ENCODE measurements at regions not wholly inside any gene's neighbourhood (a gene's known extent, or its start where the extent isn't known, plus 50 kb on each side); places are given as distances from the start of the nearest gene placed in this dataset.
A peak's percentile ranks its signal among the peaks of the same experiment; 100 is the strongest.

DNA sequence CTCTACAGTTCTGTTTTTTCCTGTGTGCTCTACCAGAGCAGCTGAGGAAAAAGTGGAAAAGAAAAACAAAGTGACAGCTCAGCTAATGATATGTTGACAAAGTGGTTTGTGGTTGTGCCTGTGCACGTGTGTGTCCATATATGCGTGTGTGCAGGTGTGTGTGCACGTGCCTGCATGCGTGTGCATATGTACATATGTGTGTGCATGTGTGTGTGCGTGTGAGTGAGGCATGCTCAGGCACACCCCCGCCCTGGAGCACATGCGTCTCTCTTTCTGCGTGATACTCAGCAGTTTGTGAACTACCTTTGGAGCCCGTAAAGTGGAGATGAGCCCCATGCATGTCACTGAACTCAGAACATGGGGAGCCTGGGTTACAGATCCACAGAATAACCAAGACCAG, 84.5 kb upstream of the GPR26 start:
- CTCF ChIA-PET (ENCODE audit: partially characterized antibody): interaction anchor here (0.7 to 14.2 kb wide), 31 partner anchors 8 to 434 kb away, joined by 3 to 401 read pairs (median 6); partner anchors contain the start of gene GPR26
- no peak overlapping the region for H3K9ac ChIP-seq (replicated peaks in 1 of 4; ENCODE audit: extremely low read depth in 1 of 4, low read depth in 3 of 4, low read length in 3 of 4)
- H2BK15ac ChIP-seq (ENCODE audit: low read length): no peak overlapping the region
- H3K79me1 ChIP-seq (ENCODE audit: low read depth, low read length): no peaks in the 10 kb centered on the region
- H4K8ac ChIP-seq (ENCODE audit: extremely low read depth, insufficient read depth, low read length): no peak overlapping the region
- no peak overlapping the region for H3K4ac ChIP-seq (replicated peaks; ENCODE audit: insufficient read length, low read depth, low read length)
- no peak overlapping the region for H2AK5ac ChIP-seq (ENCODE audit: low read depth, low read length)
- no peak overlapping the region for H2AFZ ChIP-seq (ENCODE audit: low read length)
- no peak overlapping the region for H3K56ac ChIP-seq (replicated peaks; ENCODE audit: insufficient read length, low read depth, low read length)
- no peaks in the 10 kb centered on the region for H3K36me3 ChIP-seq (ENCODE audit: control insufficient read depth in 2 of 4, insufficient read depth in 4 of 4, low read length in 3 of 4)
- no peak overlapping the region for H3K4me3 ChIP-seq (ENCODE audit: extremely low read depth in 1 of 4, insufficient read depth in 2 of 4, low read depth in 3 of 4, low read length in 4 of 4)
- 87% methylated on average over 9 of the region's 9 CpGs; no CpG with 5 or more reads in 1 of the 2 experiments for WGBS, 2 experiments (ENCODE audit: extremely low coverage in 1 of 2, insufficient coverage in 1 of 2, insufficient read length in 1 of 2, insufficient replicate concordance in 2 of 2, low coverage in 1 of 2, low lambda C conversion rate in 2 of 2, missing lambda C conversion rate in 1 of 2)
- H3K4me1 ChIP-seq (replicated peaks in 1 of 4; ENCODE audit: control insufficient read depth in 3 of 4, insufficient read depth in 4 of 4, low read length in 3 of 4): peaks cover 0 to 17% (median 14%) of the 10 kb centered on the region in 4 experiments; a peak in 6 of 7 replicates
- no peaks in the 10 kb centered on the region for H4K20me1 ChIP-seq (replicated peaks in 1 of 2; ENCODE audit: control insufficient read depth in 1 of 2, insufficient read depth in 2 of 2, low read length in 2 of 2)
- H2BK12ac ChIP-seq (ENCODE audit: low read depth, low read length): no peak overlapping the region
- no peaks in the 10 kb centered on the region for H3K79me2 ChIP-seq (ENCODE audit: control insufficient read depth in 1 of 2, insufficient read depth in 2 of 2, low read length in 2 of 2)
- H4K5ac ChIP-seq (ENCODE audit: insufficient read length, low read depth, low read length): no peak overlapping the region
- H2BK5ac ChIP-seq (ENCODE audit: low read depth, low read length): no peak overlapping the region
- TF ChIP-seq CHD2 (IDR thresholded peaks at IDR 0.05; ENCODE audit: low read length): no peak
- H4K91ac ChIP-seq (replicated peaks; ENCODE audit: insufficient read length, low read length): no peak overlapping the region
- no peak overlapping the region for H2BK120ac ChIP-seq (replicated peaks; ENCODE audit: low read depth, low read length)
- H3K23ac ChIP-seq (ENCODE audit: insufficient read length): no peak overlapping the region
- no peaks in the 10 kb centered on the region for H3K9me3 ChIP-seq (ENCODE audit: insufficient read depth in 2 of 2, low read depth in 1 of 2, low read length in 1 of 2)
- no peak overlapping the region for H2BK20ac ChIP-seq (ENCODE audit: low read length)
- 0 out of 2 replicates have a peak overlapping the region, but pooled peaks have one; percentile 38 for H3K18ac ChIP-seq (ENCODE audit: extremely low read depth, low read length)
- H3K14ac ChIP-seq (ENCODE audit: insufficient read length): no peak overlapping the region
- H3K23me2 ChIP-seq (ENCODE audit: low read depth, low read length): no peaks in the 10 kb centered on the region; the same call in 1 of the 2 replicates
- POLR2A ChIA-PET (ENCODE audit: partially characterized antibody): interaction anchor here (0.7 to 1.4 kb wide), 4 partner anchors 11 to 99 kb away, joined by 3 to 4 read pairs (median 3); no protein-coding TSS in a partner anchor
- no peak overlapping the region for H3K27ac ChIP-seq (ENCODE audit: low read depth, low read length)
- FAIRE-seq (no peak), DNase-seq (ENCODE audit: low read depth in 1 of 2, low spot score in 2 of 2) (no peak)
- H3K27me3 ChIP-seq (replicated peaks in 1 of 4; ENCODE audit: control insufficient read depth in 3 of 4, extremely low read depth in 1 of 4, insufficient read depth in 3 of 4, low read length in 3 of 4): peaks cover 0 to 10% (median 2%) of the 10 kb centered on the region in 4 experiments; a peak in 4 of 7 replicates
- no peak overlapping the region for H3K4me2 ChIP-seq (ENCODE audit: insufficient read depth in 1 of 2, low read depth in 2 of 2, low read length in 2 of 2)

Measured in H1 (cell line).